NCI-H774 (cell line): ENCODE measurements at regions not wholly inside any gene's neighbourhood (a gene's known extent, or its start where the extent isn't known, plus 50 kb on each side); places are given as distances from the start of the nearest gene placed in this dataset.
A peak's percentile ranks its signal among the peaks of the same experiment; 100 is the strongest.
"Not testable (repeated sequence)": the region's sequence is repeated elsewhere in the genome, so short reads cannot be mapped to it uniquely, and the experiment has no call there.

Experiments used
- DNase-seq: peaks from one replicate; lab custom pipeline; 2025; lab: John Stamatoyannopoulos, UW

- DNase-seq, result no peak
Observed at GRCh38 chr11:92432515-92432914, 207.9 kb downstream of the FAT3 start.

DNA sequence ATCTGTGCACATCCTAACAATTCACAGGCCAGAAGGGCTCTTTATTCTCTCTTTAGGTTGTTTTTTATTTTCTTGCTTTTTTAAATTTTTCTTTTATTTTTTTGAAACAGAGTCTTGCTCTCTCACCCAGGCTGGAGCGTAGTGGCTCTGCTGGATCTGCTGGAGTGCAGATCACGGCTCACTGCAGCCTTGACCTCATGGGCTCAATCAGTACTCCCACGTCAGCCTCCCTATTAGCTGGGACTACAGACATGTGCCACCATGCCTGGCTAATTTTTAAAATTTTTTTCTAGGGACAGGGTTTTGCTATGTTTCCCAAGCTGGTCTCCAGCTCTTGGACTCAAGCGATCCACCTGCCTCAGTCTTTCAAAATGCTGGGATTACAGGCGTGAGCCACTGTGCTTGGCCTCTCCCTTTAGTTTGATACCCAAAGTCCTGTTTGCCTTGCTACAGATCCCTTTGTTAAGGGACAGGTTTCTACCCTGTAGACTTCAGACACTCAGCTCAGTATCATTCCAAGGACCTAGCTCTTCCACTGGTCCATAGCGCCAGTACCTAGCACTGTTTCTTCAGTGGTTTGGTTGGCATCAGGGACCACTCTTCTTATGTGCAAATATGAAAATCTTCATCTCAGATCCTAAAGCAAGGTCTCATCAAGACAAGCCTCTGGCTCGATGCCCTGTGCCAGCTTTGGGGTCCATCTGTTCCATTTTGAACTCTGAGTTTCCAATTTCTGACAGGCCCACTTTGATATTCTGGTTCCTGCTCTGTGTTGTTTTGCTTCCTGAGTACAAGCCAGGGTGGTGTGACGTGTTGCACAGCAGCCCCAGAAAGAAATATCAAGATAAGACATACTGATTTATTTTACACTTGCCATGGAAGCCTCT, 211.7 kb downstream of the FAT3 start:
- DNase-seq, result no peak

- DNase-seq, result no peak
Observed at GRCh38 chr11:92439133-92439532, 214.5 kb downstream of the FAT3 start.

- no peak for DNase-seq
Observed at GRCh38 chr11:92440701-92441442, 216.3 kb downstream of the FAT3 start.

DNA sequence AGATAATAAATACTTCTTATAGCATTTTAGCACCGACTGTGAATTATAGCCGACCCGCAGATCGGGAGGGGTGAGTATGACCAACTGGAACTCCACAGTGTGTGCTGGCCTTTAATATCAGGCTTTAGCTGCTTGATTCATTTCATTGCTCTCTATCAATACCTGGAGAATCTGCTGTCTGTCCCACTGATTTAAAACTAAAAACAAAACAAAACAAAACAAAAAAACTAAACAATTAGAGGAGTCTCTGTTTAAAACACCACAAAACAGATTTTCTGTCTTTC, 216.8 kb downstream of the FAT3 start:
- DNase-seq, result no peak

- DNase-seq, result no peak
Observed at GRCh38 chr11:92443199-92443598, 218.6 kb downstream of the FAT3 start.

DNA sequence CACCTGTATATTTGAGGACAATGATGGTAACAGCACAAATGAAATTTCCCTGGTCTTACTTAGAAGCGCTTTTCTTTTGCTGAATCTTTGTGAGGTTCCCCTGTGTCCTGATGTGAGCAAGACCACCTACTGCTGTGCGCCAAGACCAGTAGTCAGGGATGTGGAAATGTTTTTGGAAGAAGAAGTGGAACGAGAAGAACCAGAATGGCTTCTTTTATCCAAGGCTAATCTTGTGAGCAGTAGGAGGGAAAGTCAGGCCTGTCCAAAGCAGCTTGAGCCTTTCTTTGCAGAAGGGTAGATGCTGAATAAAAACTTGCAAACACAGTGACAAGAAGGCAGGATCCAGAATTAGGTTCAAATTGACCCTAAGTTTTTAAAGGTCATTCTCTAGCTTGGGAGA, 223.0 kb downstream of the FAT3 start:
- no peak for DNase-seq

- no peak for DNase-seq
Observed at GRCh38 chr11:92449222-92449621, 224.6 kb downstream of the FAT3 start.

DNA sequence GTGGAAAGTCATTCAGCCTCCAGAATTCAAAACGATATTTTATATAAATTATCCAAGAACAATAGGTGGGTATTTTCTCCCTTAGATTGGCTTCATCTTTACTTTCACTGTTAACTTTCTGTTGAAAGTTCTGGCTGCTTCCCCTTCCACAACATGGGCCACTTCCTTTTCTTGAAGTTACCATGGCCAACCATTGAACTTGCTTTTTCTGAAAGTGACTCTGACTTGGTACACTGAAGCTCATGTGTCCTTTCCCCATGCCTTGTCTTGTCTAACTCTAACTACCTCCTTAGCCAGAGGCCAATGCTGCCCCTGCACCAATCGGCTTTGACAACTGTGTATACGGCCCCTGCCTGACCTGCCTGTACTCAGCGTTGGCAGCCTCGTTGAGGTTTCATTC, 225.2 kb downstream of the FAT3 start:
- no peak for DNase-seq

DNA sequence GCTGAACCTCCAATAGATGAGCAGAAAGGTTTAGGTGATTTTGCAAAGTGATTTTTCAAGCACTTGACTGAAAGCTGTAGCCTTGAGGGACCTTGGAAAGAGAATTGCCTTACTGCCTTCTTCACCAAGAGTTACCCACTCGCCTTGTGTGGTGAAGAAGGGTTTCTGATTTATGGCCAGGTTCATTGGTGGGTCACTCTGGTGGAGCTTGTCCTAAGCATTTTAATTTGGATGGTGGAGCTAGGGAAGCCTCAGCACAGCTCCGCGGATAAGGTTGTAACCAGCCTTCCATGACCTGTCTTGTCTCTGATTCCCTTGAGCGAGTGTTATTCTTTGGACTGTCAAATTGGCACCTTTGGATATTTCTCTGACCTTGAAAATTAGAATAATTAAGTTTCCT, 226.4 kb downstream of the FAT3 start:
- DNase-seq, result no peak

DNA sequence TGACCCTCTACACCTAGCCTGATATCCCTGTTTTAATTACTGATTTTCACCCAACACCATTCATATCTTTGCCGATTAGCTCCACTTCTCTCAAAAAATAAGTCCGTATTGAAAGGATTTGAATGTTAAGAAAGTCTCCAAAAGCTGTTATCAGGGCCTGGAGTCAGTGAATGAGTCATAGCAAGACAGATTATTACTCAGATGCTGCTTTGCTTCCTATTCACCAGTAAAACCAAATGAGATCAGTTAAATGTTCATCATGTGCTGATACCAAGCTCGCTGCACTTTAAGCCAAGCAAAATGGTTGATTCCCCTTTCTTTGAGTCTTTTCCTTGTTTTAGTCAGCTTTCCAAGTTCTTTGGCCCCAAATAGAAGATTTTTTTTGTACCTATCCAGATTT, 228.4 kb downstream of the FAT3 start:
- DNase-seq, result no peak

DNA sequence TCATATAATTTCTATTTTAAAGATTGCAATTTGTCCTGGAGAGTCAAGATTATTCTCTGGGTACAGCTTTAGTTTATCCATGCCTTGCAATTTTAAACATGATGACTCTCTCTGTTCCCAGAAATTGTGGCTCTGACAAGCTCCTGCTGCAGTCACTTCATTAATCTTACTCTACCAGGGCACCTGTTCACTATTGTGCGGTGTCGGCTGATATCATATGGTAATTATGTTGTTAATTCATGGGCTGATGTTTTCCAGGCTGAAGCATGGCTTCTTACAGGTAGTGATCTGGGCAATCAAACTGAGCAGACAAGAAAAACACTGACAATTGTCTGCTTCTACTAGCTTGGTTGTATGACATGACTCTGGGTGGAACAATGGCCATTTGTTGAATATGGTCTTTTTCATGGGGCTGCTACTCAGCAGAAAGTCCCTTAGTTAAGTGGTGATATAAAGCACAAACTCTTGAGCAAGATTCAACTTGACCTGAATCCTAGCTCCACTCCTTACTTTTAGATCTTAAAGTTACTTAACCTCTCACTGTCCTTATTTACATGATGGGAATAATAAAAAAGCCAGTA, 230.7 kb downstream of the FAT3 start:
- peak; percentile 51 for DNase-seq

GRCh38 chr11:92457250-92457649, 232.6 kb downstream of the FAT3 start:
- no peak for DNase-seq

DNA sequence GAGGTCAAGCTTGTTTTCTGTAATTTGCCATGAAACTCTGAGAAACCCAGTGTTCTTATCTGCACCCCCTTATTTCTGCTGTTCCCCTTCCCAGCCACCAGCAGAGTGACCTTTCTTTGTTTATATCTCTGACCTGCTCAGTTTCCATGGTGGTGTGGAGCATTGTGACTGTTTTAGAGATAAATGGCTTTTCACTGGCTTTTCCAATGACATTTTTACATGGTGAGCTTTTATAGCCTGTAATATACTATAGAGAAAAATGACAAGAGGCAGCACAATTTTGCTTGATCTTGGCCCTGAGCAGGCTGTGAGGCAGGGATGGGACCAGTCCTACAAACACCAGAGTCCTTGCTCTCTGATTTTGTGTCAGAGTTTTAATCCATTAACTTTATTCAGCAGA, 233.9 kb downstream of the FAT3 start:
- no peak for DNase-seq

DNA sequence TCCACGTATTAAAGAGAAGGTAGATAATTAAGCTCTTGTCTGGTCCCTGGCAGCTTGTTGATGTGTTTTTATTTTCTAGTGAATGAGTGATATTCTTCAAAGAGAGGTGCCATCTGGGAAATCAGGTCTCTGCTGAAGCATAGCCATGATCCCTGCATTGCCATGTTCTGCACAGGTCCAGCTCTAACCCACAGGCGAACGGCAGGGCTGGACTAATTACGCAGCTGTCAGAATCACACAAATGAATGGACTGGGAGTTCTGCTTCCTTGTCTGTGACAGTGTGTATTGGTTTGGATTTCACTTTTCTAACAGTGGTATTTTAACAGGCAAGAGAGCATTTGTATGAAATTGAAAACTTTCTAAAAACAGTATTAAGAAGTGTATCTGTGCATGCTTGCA, 235.6 kb downstream of the FAT3 start:
- no peak for DNase-seq

DNA sequence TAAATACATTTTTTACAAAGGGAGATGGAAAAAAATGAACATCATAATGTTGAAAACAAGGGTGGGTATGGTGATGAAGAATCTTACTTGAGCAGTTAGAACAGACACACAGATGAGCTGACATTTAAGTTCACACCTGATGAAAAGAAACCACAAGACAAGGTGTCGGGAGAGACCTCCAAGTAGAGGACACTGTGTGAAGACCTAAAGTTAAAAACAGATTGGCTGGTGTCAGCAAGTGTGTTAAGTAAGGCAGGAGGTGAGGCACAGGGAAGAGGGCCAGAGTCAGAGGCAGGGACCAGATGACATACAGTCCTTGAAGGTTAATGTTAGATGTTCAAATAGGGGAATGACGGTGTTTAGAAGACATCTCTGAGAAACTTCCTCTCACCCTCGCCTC, 236.8 kb downstream of the FAT3 start:
- no peak for DNase-seq

- no peak for DNase-seq
Observed at GRCh38 chr11:92462821-92463220, 238.2 kb downstream of the FAT3 start.

- no peak for DNase-seq
Observed at GRCh38 chr11:92464822-92465221, 240.2 kb downstream of the FAT3 start.

GRCh38 chr11:92465410-92465809, 240.8 kb downstream of the FAT3 start:
- DNase-seq, result not testable (repeated sequence)

GRCh38 chr11:92473736-92474135, 249.1 kb downstream of the FAT3 start:
- DNase-seq, result no peak

GRCh38 chr11:92475316-92475715, 250.7 kb downstream of the FAT3 start:
- no peak for DNase-seq

- DNase-seq, result no peak
Observed at GRCh38 chr11:92475819-92476218, 251.2 kb downstream of the FAT3 start.

- peak; percentile 60 for DNase-seq
Observed at GRCh38 chr11:92477686-92478085, 253.1 kb downstream of the FAT3 start.
